K562 (cell line): ENCODE measurements at regions not wholly inside any gene's neighbourhood (a gene's known extent, or its start where the extent isn't known, plus 50 kb on each side); places are given as distances from the start of the nearest gene placed in this dataset.

Source experiments
- ATAC-seq: fragments of 200-7000 bp; cut with Tn5 transposase; 3 replicates; pipeline ENCODE4 v1.9.1; 2020; ENCODE audit warnings: moderate library complexity
- BruUV-seq: library from RNA; stranded (reverse); fragments of 400-500 nt; replicated peaks from 2 replicates; lab custom pipeline; 2021; lab: Mats Ljungman, UMichigan
- CTCF ChIA-PET: fragments of 300-600 bp; formaldehyde crosslinking; extraction: SDS; loops from one replicate; lab custom pipeline; 2021; ENCODE audit warnings: low intra/inter-chr PET ratio; lab: Yijun Ruan, JAX
- POLR2A ChIA-PET: fragments of 300-600, 350-650 bp; sonication (Branson Sonifier 250); formaldehyde crosslinking; extraction: SDS; loops from one replicate; lab custom pipeline; 2021; ENCODE audit warnings: antibody characterized with exemption, inconsistent platforms; lab: Yijun Ruan, JAX
- DNase-seq, 4 experiments: peaks; one replicate each; pipeline versions ENCODE4 v3.0.0 to v3.0.0-alpha.2; 2011 to 2018; ENCODE audit warnings: low spot score in 3 of 4, mixed read lengths in 3 of 4; ENCODE audit errors: extremely low read depth in 1 of 4
- FAIRE-seq: peaks from 2 replicates; lab custom pipeline; 2011; peaks lifted over from hg19 to GRCh38; lab: Jason Lieb, UNC
- H2AFZ ChIP-seq: 2 replicates; pipeline ENCODE4 v1.6.0; 2011; ENCODE audit warnings: low read depth, low read length, control low read depth, inconsistent platforms
- H3K27ac ChIP-seq: fragments of 200-600 bp; 3 replicates; pipeline ENCODE4 v1.8.0; 2011; ENCODE audit warnings: low read depth, mild to moderate bottlenecking, control low read depth, inconsistent platforms, low read length, moderate library complexity, mixed read lengths; ENCODE audit errors: extremely low read depth
- H3K27me3 ChIP-seq, 2 experiments: fragments of 300-600 bp in 1 of 2; 2 replicates in 1 of 2; 3 replicates in 1 of 2; pipeline versions ENCODE4 v1.6.0 to v1.8.0; 2011; ENCODE audit warnings: inconsistent platforms in 2 of 2, low read length in 2 of 2, mild to moderate bottlenecking in 1 of 2, mixed read lengths in 1 of 2, moderate library complexity in 1 of 2; ENCODE audit not compliant: control insufficient read depth in 2 of 2, insufficient read depth in 2 of 2
- H3K36me3 ChIP-seq: fragments of 300-600 bp; 3 replicates; pipeline ENCODE4 v1.8.0; 2011; ENCODE audit warnings: mild to moderate bottlenecking, low read length, inconsistent platforms; ENCODE audit not compliant: control insufficient read depth, insufficient read depth
- H3K4me1 ChIP-seq, 2 experiments: fragments of 200-600 bp in 1 of 2; replicated peaks in 1 of 2; 2 replicates in 1 of 2; 3 replicates in 1 of 2; pipeline versions ENCODE4 v1.5.1 to v1.8.0; 2011; ENCODE audit warnings: inconsistent platforms in 2 of 2, low read length in 2 of 2, mild to moderate bottlenecking in 1 of 2, mixed read lengths in 1 of 2, moderate library complexity in 1 of 2; ENCODE audit not compliant: control insufficient read depth in 2 of 2, insufficient read depth in 2 of 2
- H3K4me2 ChIP-seq: 2 replicates; pipeline ENCODE4 v1.6.1; 2011; ENCODE audit warnings: low read length, control low read depth, inconsistent platforms, mixed read lengths; ENCODE audit not compliant: insufficient read depth
- H3K4me3 ChIP-seq: fragments of 200-600 bp; sonication (generic), shearing (Covaris generic); 2 replicates; pipeline ENCODE4 v1.5.1; 2016; ENCODE audit warnings: control low read depth, inconsistent platforms
- H3K79me2 ChIP-seq: fragments of 200-600 bp; 3 replicates; pipeline ENCODE4 v1.8.0; 2011; ENCODE audit warnings: low read length, inconsistent platforms; ENCODE audit not compliant: control insufficient read depth, insufficient read depth
- H3K9ac ChIP-seq, 2 experiments: 2 replicates each; pipeline versions ENCODE4 v1.6.0 to v1.6.1; 2011; ENCODE audit warnings: low read depth in 2 of 2, low read length in 2 of 2, control low read depth in 1 of 2, inconsistent platforms in 1 of 2, mild to moderate bottlenecking in 1 of 2, mixed read lengths in 1 of 2; ENCODE audit not compliant: insufficient read depth in 1 of 2
- H3K9me1 ChIP-seq: one replicate; pipeline ENCODE4 v1.6.0; 2011; ENCODE audit warnings: inconsistent platforms, mild to moderate bottlenecking, low read length, moderate library complexity; ENCODE audit not compliant: control insufficient read depth, insufficient read depth
- H3K9me3 ChIP-seq: replicated peaks from 2 replicates; pipeline ENCODE4 v1.5.1; 2011; ENCODE audit warnings: low read depth, low read length, inconsistent platforms; ENCODE audit not compliant: control insufficient read depth, insufficient read depth
- H4K20me1 ChIP-seq: replicated peaks from 2 replicates; pipeline ENCODE4 v1.6.1; 2011; ENCODE audit warnings: low read length, inconsistent platforms, mixed read lengths; ENCODE audit not compliant: control insufficient read depth, insufficient read depth
- COPS2 ChIP-seq: fragments of 450-650 bp; conservative IDR thresholded peaks from 2 replicates; pipeline ENCODE4 v1.6.1; 2016; ENCODE audit warnings: mild to moderate bottlenecking, moderate library complexity
- HNRNPH1 ChIP-seq: fragments of 200-400 bp; formaldehyde crosslinking; optimal IDR thresholded peaks from 2 replicates; pipeline ENCODE3; 2017; ENCODE audit warnings: low read depth, mild to moderate bottlenecking, low read length, moderate library complexity
- KHSRP ChIP-seq: fragments of 450-650 bp; IDR thresholded peaks from 2 replicates; pipeline ENCODE4 v1.6.1; 2017
- LEF1 ChIP-seq: fragments of 450-650 bp; IDR thresholded peaks from 2 replicates; pipeline ENCODE4 v1.6.1; 2016; ENCODE audit warnings: mild to moderate bottlenecking
- MYC ChIP-seq, 2 experiments: fragments of 250-450 bp in 1 of 2; sonication (Bioruptor Pico) in 1 of 2; IDR thresholded peaks; 2 replicates each; pipeline versions ENCODE4 v1.5.1 to v1.6.1; 2012 to 2021; ENCODE audit warnings: low read depth in 2 of 2, borderline replicate concordance in 1 of 2, improper control_type of control experiment in 1 of 2, low read length in 1 of 2, mild to moderate bottlenecking in 1 of 2, moderate library complexity in 1 of 2
- PHB ChIP-seq: fragments of 250-450 bp; sonication (Bioruptor Pico); IDR thresholded peaks from 2 replicates; pipeline ENCODE4 v1.5.0; 2021
- ZNF140 ChIP-seq: fragments of 250-450 bp; sonication (Bioruptor Pico); IDR thresholded peaks from 2 replicates; pipeline ENCODE4 v1.8.0; 2021; ENCODE audit warnings: moderate library complexity, mild to moderate bottlenecking, inconsistent platforms
- ZNF586 ChIP-seq: fragments of 450-650 bp; formaldehyde crosslinking; conservative IDR thresholded peaks from 2 replicates; pipeline ENCODE4 v1.4.0; 2020; ENCODE audit warnings: mild to moderate bottlenecking, moderate library complexity
- WGBS: fragments of 100-300 bp; shearing (Covaris generic); methylation state at CpG from one replicate; pipeline ENCODE4 v1.1.6; 2016; ENCODE audit warnings: low coverage, mixed read lengths; ENCODE audit not compliant: insufficient coverage; ENCODE audit errors: missing lambda C conversion rate; 5-methylcytosine and 5-hydroxymethylcytosine counted together
- in situ Hi-C: fragments of 300-500 bp; cut with MboI; formaldehyde crosslinking; loops from 4 replicates; pipeline ENCODE4 v1.15.0; 2018; ENCODE audit warnings: inconsistent platforms, mixed read lengths
- intact Hi-C: fragments of 100-400 bp; cut with micrococcal nuclease; formaldehyde crosslinking; loops from 2 replicates; pipeline ENCODE4 v1.14.2; 2022
- TF ChIP-seq, protein P1 (sequence below): fragments of 250-450 bp; sonication (Bioruptor Pico); IDR thresholded peaks from 2 replicates; pipeline ENCODE4 v1.4.0; 2020
- TF ChIP-seq, protein P2 (sequence below): fragments of 450-650 bp; conservative IDR thresholded peaks from 2 replicates; pipeline ENCODE4 v1.6.1; 2016; ENCODE audit warnings: missing genetic modification characterization, low read depth, mild to moderate bottlenecking, missing compliant biosample characterization, moderate library complexity
- TF ChIP-seq, protein P3 (sequence below): sonication (generic); formaldehyde crosslinking; IDR thresholded peaks from 2 replicates; pipeline ENCODE4 v1.8.0; 2023; ENCODE audit warnings: mild to moderate bottlenecking, missing genetic modification reagents

DNA sequence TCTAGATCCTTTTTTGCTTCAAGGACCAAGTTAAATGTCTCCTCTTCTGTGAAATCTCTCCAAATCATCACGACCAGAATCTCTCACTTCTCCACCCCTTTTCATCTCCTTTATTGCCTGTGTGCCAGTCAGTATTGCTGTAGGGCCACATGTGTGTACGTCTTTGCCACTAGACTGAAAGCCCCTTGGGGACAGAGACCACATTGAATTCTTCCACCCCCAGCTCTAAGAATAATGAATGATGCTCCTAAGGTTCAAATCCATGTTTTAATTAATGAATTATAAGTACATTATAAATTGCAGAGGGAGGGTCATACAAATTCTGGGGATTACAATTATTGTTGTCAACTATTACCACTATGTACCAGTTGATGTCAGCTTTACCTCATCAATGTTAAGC, 343.8 kb downstream of the USP25 start:
- ATAC-seq (no peak), DNase-seq (no peak), FAIRE-seq (no peak)
- no peaks in the 10 kb centered on the region for H3K79me2 ChIP-seq
- H4K20me1 ChIP-seq: no peaks in the 10 kb centered on the region
- ChIA-PET CTCF (no interaction called here), POLR2A (no interaction called here)
- BruUV-seq: no TSS peak
- no peak overlapping the region for H3K4me2 ChIP-seq
- 0% methylated on average over 2 of the region's 2 CpGs for WGBS
- H3K4me3 ChIP-seq: no peak overlapping the region
- no peaks in the 10 kb centered on the region for H3K36me3 ChIP-seq
- no peak overlapping the region for H3K27ac ChIP-seq
- no peaks in the 10 kb centered on the region for H3K27me3 ChIP-seq
- H3K9me1 ChIP-seq: no peaks in the 10 kb centered on the region
- intact Hi-C loops: no loop called here
- in situ Hi-C loops: no loop called here
- no peaks in the 10 kb centered on the region for H3K4me1 ChIP-seq
- no peaks in the 10 kb centered on the region for H3K9me3 ChIP-seq
- H3K9ac ChIP-seq: no peak overlapping the region
- no peak overlapping the region for H2AFZ ChIP-seq
- TF ChIP-seq LEF1 (no peak), COPS2 (no peak), HNRNPH1 (no peak), KHSRP (no peak), ZNF586 (CRISPR knock-in tag) (no peak), ZNF140 (CRISPR knock-in tag) (no peak), PHB (no peak), MYC (IDR thresholded peaks at IDR 0.05; ENCODE audit: low read depth, low read length) (no peak), MYC (CRISPR knock-in tag; IDR thresholded peaks at IDR 0.05; ENCODE audit: borderline replicate concordance, low read depth) (no peak)
- TF ChIP-seq, protein P1, sequence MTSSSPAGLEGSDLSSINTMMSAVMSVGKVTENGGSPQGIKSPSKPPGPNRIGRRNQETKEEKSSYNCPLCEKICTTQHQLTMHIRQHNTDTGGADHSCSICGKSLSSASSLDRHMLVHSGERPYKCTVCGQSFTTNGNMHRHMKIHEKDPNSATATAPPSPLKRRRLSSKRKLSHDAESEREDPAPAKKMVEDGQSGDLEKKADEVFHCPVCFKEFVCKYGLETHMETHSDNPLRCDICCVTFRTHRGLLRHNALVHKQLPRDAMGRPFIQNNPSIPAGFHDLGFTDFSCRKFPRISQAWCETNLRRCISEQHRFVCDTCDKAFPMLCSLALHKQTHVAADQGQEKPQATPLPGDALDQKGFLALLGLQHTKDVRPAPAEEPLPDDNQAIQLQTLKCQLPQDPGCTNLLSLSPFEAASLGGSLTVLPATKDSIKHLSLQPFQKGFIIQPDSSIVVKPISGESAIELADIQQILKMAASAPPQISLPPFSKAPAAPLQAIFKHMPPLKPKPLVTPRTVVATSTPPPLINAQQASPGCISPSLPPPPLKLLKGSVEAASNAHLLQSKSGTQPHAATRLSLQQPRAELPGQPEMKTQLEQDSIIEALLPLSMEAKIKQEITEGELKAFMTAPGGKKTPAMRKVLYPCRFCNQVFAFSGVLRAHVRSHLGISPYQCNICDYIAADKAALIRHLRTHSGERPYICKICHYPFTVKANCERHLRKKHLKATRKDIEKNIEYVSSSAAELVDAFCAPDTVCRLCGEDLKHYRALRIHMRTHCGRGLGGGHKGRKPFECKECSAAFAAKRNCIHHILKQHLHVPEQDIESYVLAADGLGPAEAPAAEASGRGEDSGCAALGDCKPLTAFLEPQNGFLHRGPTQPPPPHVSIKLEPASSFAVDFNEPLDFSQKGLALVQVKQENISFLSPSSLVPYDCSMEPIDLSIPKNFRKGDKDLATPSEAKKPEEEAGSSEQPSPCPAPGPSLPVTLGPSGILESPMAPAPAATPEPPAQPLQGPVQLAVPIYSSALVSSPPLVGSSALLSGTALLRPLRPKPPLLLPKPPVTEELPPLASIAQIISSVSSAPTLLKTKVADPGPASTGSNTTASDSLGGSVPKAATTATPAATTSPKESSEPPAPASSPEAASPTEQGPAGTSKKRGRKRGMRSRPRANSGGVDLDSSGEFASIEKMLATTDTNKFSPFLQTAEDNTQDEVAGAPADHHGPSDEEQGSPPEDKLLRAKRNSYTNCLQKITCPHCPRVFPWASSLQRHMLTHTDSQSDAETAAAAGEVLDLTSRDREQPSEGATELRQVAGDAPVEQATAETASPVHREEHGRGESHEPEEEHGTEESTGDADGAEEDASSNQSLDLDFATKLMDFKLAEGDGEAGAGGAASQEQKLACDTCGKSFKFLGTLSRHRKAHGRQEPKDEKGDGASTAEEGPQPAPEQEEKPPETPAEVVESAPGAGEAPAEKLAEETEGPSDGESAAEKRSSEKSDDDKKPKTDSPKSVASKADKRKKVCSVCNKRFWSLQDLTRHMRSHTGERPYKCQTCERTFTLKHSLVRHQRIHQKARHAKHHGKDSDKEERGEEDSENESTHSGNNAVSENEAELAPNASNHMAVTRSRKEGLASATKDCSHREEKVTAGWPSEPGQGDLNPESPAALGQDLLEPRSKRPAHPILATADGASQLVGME (CRISPR knock-in tag): no peak
- TF ChIP-seq, protein P2, sequence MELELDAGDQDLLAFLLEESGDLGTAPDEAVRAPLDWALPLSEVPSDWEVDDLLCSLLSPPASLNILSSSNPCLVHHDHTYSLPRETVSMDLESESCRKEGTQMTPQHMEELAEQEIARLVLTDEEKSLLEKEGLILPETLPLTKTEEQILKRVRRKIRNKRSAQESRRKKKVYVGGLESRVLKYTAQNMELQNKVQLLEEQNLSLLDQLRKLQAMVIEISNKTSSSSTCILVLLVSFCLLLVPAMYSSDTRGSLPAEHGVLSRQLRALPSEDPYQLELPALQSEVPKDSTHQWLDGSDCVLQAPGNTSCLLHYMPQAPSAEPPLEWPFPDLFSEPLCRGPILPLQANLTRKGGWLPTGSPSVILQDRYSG: no peak
- TF ChIP-seq, protein P3, sequence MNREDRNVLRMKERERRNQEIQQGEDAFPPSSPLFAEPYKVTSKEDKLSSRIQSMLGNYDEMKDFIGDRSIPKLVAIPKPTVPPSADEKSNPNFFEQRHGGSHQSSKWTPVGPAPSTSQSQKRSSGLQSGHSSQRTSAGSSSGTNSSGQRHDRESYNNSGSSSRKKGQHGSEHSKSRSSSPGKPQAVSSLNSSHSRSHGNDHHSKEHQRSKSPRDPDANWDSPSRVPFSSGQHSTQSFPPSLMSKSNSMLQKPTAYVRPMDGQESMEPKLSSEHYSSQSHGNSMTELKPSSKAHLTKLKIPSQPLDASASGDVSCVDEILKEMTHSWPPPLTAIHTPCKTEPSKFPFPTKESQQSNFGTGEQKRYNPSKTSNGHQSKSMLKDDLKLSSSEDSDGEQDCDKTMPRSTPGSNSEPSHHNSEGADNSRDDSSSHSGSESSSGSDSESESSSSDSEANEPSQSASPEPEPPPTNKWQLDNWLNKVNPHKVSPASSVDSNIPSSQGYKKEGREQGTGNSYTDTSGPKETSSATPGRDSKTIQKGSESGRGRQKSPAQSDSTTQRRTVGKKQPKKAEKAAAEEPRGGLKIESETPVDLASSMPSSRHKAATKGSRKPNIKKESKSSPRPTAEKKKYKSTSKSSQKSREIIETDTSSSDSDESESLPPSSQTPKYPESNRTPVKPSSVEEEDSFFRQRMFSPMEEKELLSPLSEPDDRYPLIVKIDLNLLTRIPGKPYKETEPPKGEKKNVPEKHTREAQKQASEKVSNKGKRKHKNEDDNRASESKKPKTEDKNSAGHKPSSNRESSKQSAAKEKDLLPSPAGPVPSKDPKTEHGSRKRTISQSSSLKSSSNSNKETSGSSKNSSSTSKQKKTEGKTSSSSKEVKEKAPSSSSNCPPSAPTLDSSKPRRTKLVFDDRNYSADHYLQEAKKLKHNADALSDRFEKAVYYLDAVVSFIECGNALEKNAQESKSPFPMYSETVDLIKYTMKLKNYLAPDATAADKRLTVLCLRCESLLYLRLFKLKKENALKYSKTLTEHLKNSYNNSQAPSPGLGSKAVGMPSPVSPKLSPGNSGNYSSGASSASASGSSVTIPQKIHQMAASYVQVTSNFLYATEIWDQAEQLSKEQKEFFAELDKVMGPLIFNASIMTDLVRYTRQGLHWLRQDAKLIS (CRISPR knock-in tag): no peak
